K562 (cell line): ENCODE measurements at regions not wholly inside any gene's neighbourhood (a gene's known extent, or its start where the extent isn't known, plus 50 kb on each side); places are given as distances from the start of the nearest gene placed in this dataset.

ENCODE experiments used
- ATAC-seq: fragments of 200-7000 bp; cut with Tn5 transposase; 3 replicates; pipeline ENCODE4 v1.9.1; 2020; ENCODE audit warnings: moderate library complexity
- BruUV-seq: library from RNA; stranded (reverse); fragments of 400-500 nt; replicated peaks from 2 replicates; lab custom pipeline; 2021; lab: Mats Ljungman, UMichigan
- CTCF ChIA-PET: fragments of 300-600 bp; formaldehyde crosslinking; extraction: SDS; loops from one replicate; lab custom pipeline; 2021; ENCODE audit warnings: low intra/inter-chr PET ratio; lab: Yijun Ruan, JAX
- POLR2A ChIA-PET: fragments of 300-600, 350-650 bp; sonication (Branson Sonifier 250); formaldehyde crosslinking; extraction: SDS; loops from one replicate; lab custom pipeline; 2021; ENCODE audit warnings: antibody characterized with exemption, inconsistent platforms; lab: Yijun Ruan, JAX
- DNase-seq, 4 experiments: peaks; one replicate each; pipeline versions ENCODE4 v3.0.0 to v3.0.0-alpha.2; 2011 to 2018; ENCODE audit warnings: low spot score in 3 of 4, mixed read lengths in 3 of 4; ENCODE audit errors: extremely low read depth in 1 of 4
- FAIRE-seq: peaks from 2 replicates; lab custom pipeline; 2011; peaks lifted over from hg19 to GRCh38; lab: Jason Lieb, UNC
- H2AFZ ChIP-seq: 2 replicates; pipeline ENCODE4 v1.6.0; 2011; ENCODE audit warnings: low read depth, low read length, control low read depth, inconsistent platforms
- H3K27ac ChIP-seq: fragments of 200-600 bp; 3 replicates; pipeline ENCODE4 v1.8.0; 2011; ENCODE audit warnings: low read depth, mild to moderate bottlenecking, control low read depth, inconsistent platforms, low read length, moderate library complexity, mixed read lengths; ENCODE audit errors: extremely low read depth
- H3K27me3 ChIP-seq, 2 experiments: fragments of 300-600 bp in 1 of 2; 2 replicates in 1 of 2; 3 replicates in 1 of 2; pipeline versions ENCODE4 v1.6.0 to v1.8.0; 2011; ENCODE audit warnings: inconsistent platforms in 2 of 2, low read length in 2 of 2, mild to moderate bottlenecking in 1 of 2, mixed read lengths in 1 of 2, moderate library complexity in 1 of 2; ENCODE audit not compliant: control insufficient read depth in 2 of 2, insufficient read depth in 2 of 2
- H3K36me3 ChIP-seq: fragments of 300-600 bp; 3 replicates; pipeline ENCODE4 v1.8.0; 2011; ENCODE audit warnings: mild to moderate bottlenecking, low read length, inconsistent platforms; ENCODE audit not compliant: control insufficient read depth, insufficient read depth
- H3K4me1 ChIP-seq, 2 experiments: fragments of 200-600 bp in 1 of 2; replicated peaks in 1 of 2; 2 replicates in 1 of 2; 3 replicates in 1 of 2; pipeline versions ENCODE4 v1.5.1 to v1.8.0; 2011; ENCODE audit warnings: inconsistent platforms in 2 of 2, low read length in 2 of 2, mild to moderate bottlenecking in 1 of 2, mixed read lengths in 1 of 2, moderate library complexity in 1 of 2; ENCODE audit not compliant: control insufficient read depth in 2 of 2, insufficient read depth in 2 of 2
- H3K4me2 ChIP-seq: 2 replicates; pipeline ENCODE4 v1.6.1; 2011; ENCODE audit warnings: low read length, control low read depth, inconsistent platforms, mixed read lengths; ENCODE audit not compliant: insufficient read depth
- H3K4me3 ChIP-seq: fragments of 200-600 bp; sonication (generic), shearing (Covaris generic); 2 replicates; pipeline ENCODE4 v1.5.1; 2016; ENCODE audit warnings: control low read depth, inconsistent platforms
- H3K79me2 ChIP-seq: fragments of 200-600 bp; 3 replicates; pipeline ENCODE4 v1.8.0; 2011; ENCODE audit warnings: low read length, inconsistent platforms; ENCODE audit not compliant: control insufficient read depth, insufficient read depth
- H3K9ac ChIP-seq, 2 experiments: 2 replicates each; pipeline versions ENCODE4 v1.6.0 to v1.6.1; 2011; ENCODE audit warnings: low read depth in 2 of 2, low read length in 2 of 2, control low read depth in 1 of 2, inconsistent platforms in 1 of 2, mild to moderate bottlenecking in 1 of 2, mixed read lengths in 1 of 2; ENCODE audit not compliant: insufficient read depth in 1 of 2
- H3K9me1 ChIP-seq: one replicate; pipeline ENCODE4 v1.6.0; 2011; ENCODE audit warnings: inconsistent platforms, mild to moderate bottlenecking, low read length, moderate library complexity; ENCODE audit not compliant: control insufficient read depth, insufficient read depth
- H3K9me3 ChIP-seq: replicated peaks from 2 replicates; pipeline ENCODE4 v1.5.1; 2011; ENCODE audit warnings: low read depth, low read length, inconsistent platforms; ENCODE audit not compliant: control insufficient read depth, insufficient read depth
- H4K20me1 ChIP-seq: replicated peaks from 2 replicates; pipeline ENCODE4 v1.6.1; 2011; ENCODE audit warnings: low read length, inconsistent platforms, mixed read lengths; ENCODE audit not compliant: control insufficient read depth, insufficient read depth
- ATF7 ChIP-seq: fragments of 450-650 bp; IDR thresholded peaks from 2 replicates; pipeline ENCODE4 v1.7.1; 2014; ENCODE audit warnings: mild to moderate bottlenecking, moderate library complexity
- FOXJ3 ChIP-seq: sonication (generic); formaldehyde crosslinking; IDR thresholded peaks from 2 replicates; pipeline ENCODE4 v1.4.0; 2020; ENCODE audit warnings: mild to moderate bottlenecking, missing genetic modification reagents
- ILF3 ChIP-seq: fragments of 450-650 bp; IDR thresholded peaks from 2 replicates; pipeline ENCODE4 v1.6.1; 2018; ENCODE audit warnings: antibody characterized with exemption, mild to moderate bottlenecking, moderate library complexity, borderline replicate concordance
- KDM4B ChIP-seq, 2 experiments: fragments of 450-650 bp in 1 of 2; sonication (generic) in 1 of 2; IDR thresholded peaks; 2 replicates each; pipeline ENCODE4 v1.6.1; 2016 to 2017; ENCODE audit warnings: borderline replicate concordance in 2 of 2, antibody characterized with exemption in 1 of 2, low read depth in 1 of 2, mild to moderate bottlenecking in 1 of 2
- KLF10 ChIP-seq: fragments of 250-450 bp; sonication (Bioruptor Pico); IDR thresholded peaks from 2 replicates; pipeline ENCODE4 v1.6.1; 2021; ENCODE audit warnings: matching md5 sums
- MEF2A ChIP-seq: IDR thresholded peaks from 2 replicates; pipeline ENCODE4 v1.6.1; 2011; ENCODE audit warnings: low read depth, mild to moderate bottlenecking, low read length, moderate library complexity; ENCODE audit not compliant: control insufficient read depth
- OTX1 ChIP-seq: fragments of 450-650 bp; formaldehyde crosslinking; IDR thresholded peaks from 2 replicates; pipeline ENCODE4 v1.4.0; 2022; ENCODE audit warnings: mild to moderate bottlenecking
- RFX5 ChIP-seq: IDR thresholded peaks from 2 replicates; pipeline ENCODE4 v1.6.1; 2011; ENCODE audit warnings: low read depth, mild to moderate bottlenecking, improper control_type of control experiment, low read length
- THRAP3 ChIP-seq: fragments of 450-650 bp; IDR thresholded peaks from 2 replicates; pipeline ENCODE4 v1.6.1; 2016; ENCODE audit warnings: mild to moderate bottlenecking, inconsistent platforms, borderline replicate concordance
- ZFX ChIP-seq: sonication (generic); formaldehyde crosslinking; IDR thresholded peaks from 2 replicates; pipeline ENCODE4 v1.8.0; 2022; ENCODE audit warnings: mild to moderate bottlenecking, missing genetic modification reagents, moderate library complexity
- ZNF184 ChIP-seq: sonication (generic); formaldehyde crosslinking; IDR thresholded peaks from 2 replicates; pipeline ENCODE4 v1.5.0; 2020; ENCODE audit warnings: missing genetic modification reagents
- ZNF239 ChIP-seq: fragments of 250-450 bp; sonication (Bioruptor Pico); IDR thresholded peaks from 2 replicates; pipeline ENCODE4 v1.4.0; 2020; ENCODE audit warnings: mild to moderate bottlenecking
- WGBS: fragments of 100-300 bp; shearing (Covaris generic); methylation state at CpG from one replicate; pipeline ENCODE4 v1.1.6; 2016; ENCODE audit warnings: low coverage, mixed read lengths; ENCODE audit not compliant: insufficient coverage; ENCODE audit errors: missing lambda C conversion rate; 5-methylcytosine and 5-hydroxymethylcytosine counted together
- in situ Hi-C: fragments of 300-500 bp; cut with MboI; formaldehyde crosslinking; loops from 4 replicates; pipeline ENCODE4 v1.15.0; 2018; ENCODE audit warnings: inconsistent platforms, mixed read lengths
- intact Hi-C: fragments of 100-400 bp; cut with micrococcal nuclease; formaldehyde crosslinking; loops from 2 replicates; pipeline ENCODE4 v1.14.2; 2022
- TF ChIP-seq, protein P1 (sequence below): fragments of 450-650 bp; formaldehyde crosslinking; IDR thresholded peaks from 2 replicates; pipeline ENCODE4 v1.4.0; 2020; ENCODE audit warnings: mild to moderate bottlenecking

DNA sequence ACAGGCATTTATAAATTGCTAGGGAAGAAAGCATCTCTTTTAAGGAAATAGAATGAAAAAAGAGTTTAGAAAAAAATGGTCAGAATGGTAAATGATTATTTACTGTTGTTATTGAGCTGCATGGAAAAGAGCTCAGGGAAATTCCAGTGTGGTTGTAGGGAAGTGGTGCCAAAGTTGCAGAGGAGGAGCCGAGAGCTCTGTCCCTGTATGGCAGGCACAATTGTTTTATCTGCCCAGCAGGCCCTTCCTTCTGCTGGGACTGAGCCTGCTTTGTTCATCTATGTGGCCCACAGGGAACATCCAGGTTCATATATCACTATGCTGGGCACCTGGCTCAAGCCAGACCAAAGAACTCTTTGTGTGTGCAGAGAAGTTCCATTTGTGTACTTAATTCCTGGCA, 80.8 kb upstream of the AGAP1 start:
- in situ Hi-C loops, result no loop called here
- Histone ChIP-seq H3K36me3 (no peaks in the 10 kb centered on the region), H4K20me1 (no peaks in the 10 kb centered on the region), H3K27ac (no peak overlapping the region), H3K9me3 (peaks cover 2% of the 10 kb centered on the region)
- 43% methylated on average over 1 of the region's 1 CpG for WGBS
- CTCF ChIA-PET, result no interaction called here
- TF ChIP-seq OTX1 (CRISPR knock-in tag) (no peak), RFX5 (no peak), ZFX (CRISPR knock-in tag) (no peak), THRAP3 (no peak), ZNF184 (CRISPR knock-in tag) (no peak), KLF10 (CRISPR knock-in tag) (no peak), MEF2A (no peak), ZNF239 (CRISPR knock-in tag) (no peak), ILF3 (no peak), ATF7 (no peak), FOXJ3 (CRISPR knock-in tag) (no peak), KDM4B (IDR thresholded peaks at IDR 0.05; ENCODE audit: borderline replicate concordance in 2 of 2, low read depth in 1 of 2) (no peak)
- TF ChIP-seq, protein P1, sequence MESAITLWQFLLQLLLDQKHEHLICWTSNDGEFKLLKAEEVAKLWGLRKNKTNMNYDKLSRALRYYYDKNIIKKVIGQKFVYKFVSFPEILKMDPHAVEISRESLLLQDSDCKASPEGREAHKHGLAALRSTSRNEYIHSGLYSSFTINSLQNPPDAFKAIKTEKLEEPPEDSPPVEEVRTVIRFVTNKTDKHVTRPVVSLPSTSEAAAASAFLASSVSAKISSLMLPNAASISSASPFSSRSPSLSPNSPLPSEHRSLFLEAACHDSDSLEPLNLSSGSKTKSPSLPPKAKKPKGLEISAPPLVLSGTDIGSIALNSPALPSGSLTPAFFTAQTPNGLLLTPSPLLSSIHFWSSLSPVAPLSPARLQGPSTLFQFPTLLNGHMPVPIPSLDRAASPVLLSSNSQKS (CRISPR knock-in tag), result no peak
- TF ChIP-seq, all 486 proteins: peak for 0
- ATAC-seq (no peak), FAIRE-seq (no peak), DNase-seq (no peak)
- no peak overlapping the region for H3K4me3 ChIP-seq
- no peaks in the 10 kb centered on the region for H3K79me2 ChIP-seq
- no peaks in the 10 kb centered on the region for H3K27me3 ChIP-seq
- no peak overlapping the region for H3K4me2 ChIP-seq
- intact Hi-C loops, result no loop called here
- peaks cover 8 to 10% of the 10 kb centered on the region in 2 experiments; a peak in 3 of 5 replicates for H3K4me1 ChIP-seq
- no TSS peak for BruUV-seq
- H3K9ac ChIP-seq, result no peak overlapping the region
- POLR2A ChIA-PET, result no interaction called here
- H2AFZ ChIP-seq, result no peak overlapping the region
- H3K9me1 ChIP-seq, result no peaks in the 10 kb centered on the region
